HCT116 (cell line): ENCODE measurements at regions not wholly inside any gene's neighbourhood (a gene's known extent, or its start where the extent isn't known, plus 50 kb on each side); places are given as distances from the start of the nearest gene placed in this dataset.

Experiments
- EZH2 ChIP-seq: fragments of 200-600 bp; sonication (generic); IDR thresholded peaks from 2 replicates; pipeline ENCODE4 v1.6.1; 2017; ENCODE audit warnings: antibody characterized with exemption, mixed run types
- EZH2phosphoT487 ChIP-seq: fragments of 200-600 bp; IDR thresholded peaks from 2 replicates; pipeline ENCODE4 v1.6.1; 2018; ENCODE audit warnings: antibody characterized with exemption, borderline replicate concordance
- POLR2A ChIP-seq: IDR thresholded peaks from 2 replicates; pipeline ENCODE4 v1.7.0; 2011; ENCODE audit warnings: borderline replicate concordance; ENCODE audit not compliant: insufficient read depth, insufficient read length; ENCODE audit errors: extremely low read depth
- POLR2AphosphoS5 ChIP-seq: IDR thresholded peaks from 2 replicates; pipeline ENCODE4 v1.6.1; 2011; ENCODE audit warnings: mild to moderate bottlenecking, low read depth, low read length, moderate library complexity
- RAD21 ChIP-seq: IDR thresholded peaks from 2 replicates; pipeline ENCODE4 v1.6.1; 2012; ENCODE audit warnings: low read depth, mild to moderate bottlenecking
- SRF ChIP-seq: IDR thresholded peaks from 2 replicates; pipeline ENCODE4 v1.6.1; 2012; ENCODE audit warnings: low read depth
- YY1 ChIP-seq: IDR thresholded peaks from 2 replicates; pipeline ENCODE4 v1.6.1; 2011; ENCODE audit warnings: low read length, low read depth, moderate library complexity, mild to moderate bottlenecking; ENCODE audit not compliant: insufficient replicate concordance; ENCODE audit errors: extremely low read depth
- ZNF274 ChIP-seq: fragments of 200-500 bp; sonication (Bioruptor generic); IDR thresholded peaks from 2 replicates; pipeline ENCODE4 v1.6.1; 2014; ENCODE audit warnings: mild to moderate bottlenecking, low read depth, low read length, inconsistent platforms
- TF ChIP-seq, protein P1 (sequence below): IDR thresholded peaks from 2 replicates; pipeline ENCODE4 v1.6.1; 2011; ENCODE audit warnings: mild to moderate bottlenecking, low read length, moderate library complexity; ENCODE audit not compliant: insufficient replicate concordance; ENCODE audit errors: extremely low read depth
- TF ChIP-seq, protein P2 (sequence below), 3 experiments: fragments of 200-600 bp in 1 of 3; sonication (generic) in 1 of 3; IDR thresholded peaks in 2 of 3; conservative IDR thresholded peaks in 1 of 3; 2 replicates each; pipeline ENCODE4 v1.5.1; 2012 to 2017; ENCODE audit warnings: low read depth in 2 of 3, low read length in 2 of 3, antibody characterized with exemption in 1 of 3, borderline replicate concordance in 1 of 3, control low read depth in 1 of 3, mild to moderate bottlenecking in 1 of 3, mixed read lengths in 1 of 3, mixed run types in 1 of 3, moderate library complexity in 1 of 3; ENCODE audit not compliant: insufficient read depth in 1 of 3
- TF ChIP-seq, protein P3 (sequence below): IDR thresholded peaks from 2 replicates; pipeline ENCODE4 v1.6.1; 2012
- TF ChIP-seq, protein P4 (sequence below): IDR thresholded peaks from 2 replicates; pipeline ENCODE4 v1.6.1; 2012
- TF ChIP-seq, protein P5 (sequence below): IDR thresholded peaks from 2 replicates; pipeline ENCODE4 v1.6.1; 2012; ENCODE audit warnings: low read depth

GRCh38 chr15:72972362-72972761 lies 79.9 kb upstream of the NEO1 start:
- TF ChIP-seq RAD21: no peak
- TF ChIP-seq, protein P1, sequence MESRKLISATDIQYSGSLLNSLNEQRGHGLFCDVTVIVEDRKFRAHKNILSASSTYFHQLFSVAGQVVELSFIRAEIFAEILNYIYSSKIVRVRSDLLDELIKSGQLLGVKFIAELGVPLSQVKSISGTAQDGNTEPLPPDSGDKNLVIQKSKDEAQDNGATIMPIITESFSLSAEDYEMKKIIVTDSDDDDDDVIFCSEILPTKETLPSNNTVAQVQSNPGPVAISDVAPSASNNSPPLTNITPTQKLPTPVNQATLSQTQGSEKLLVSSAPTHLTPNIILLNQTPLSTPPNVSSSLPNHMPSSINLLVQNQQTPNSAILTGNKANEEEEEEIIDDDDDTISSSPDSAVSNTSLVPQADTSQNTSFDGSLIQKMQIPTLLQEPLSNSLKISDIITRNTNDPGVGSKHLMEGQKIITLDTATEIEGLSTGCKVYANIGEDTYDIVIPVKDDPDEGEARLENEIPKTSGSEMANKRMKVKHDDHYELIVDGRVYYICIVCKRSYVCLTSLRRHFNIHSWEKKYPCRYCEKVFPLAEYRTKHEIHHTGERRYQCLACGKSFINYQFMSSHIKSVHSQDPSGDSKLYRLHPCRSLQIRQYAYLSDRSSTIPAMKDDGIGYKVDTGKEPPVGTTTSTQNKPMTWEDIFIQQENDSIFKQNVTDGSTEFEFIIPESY: no peak
- TF ChIP-seq, protein P2, sequence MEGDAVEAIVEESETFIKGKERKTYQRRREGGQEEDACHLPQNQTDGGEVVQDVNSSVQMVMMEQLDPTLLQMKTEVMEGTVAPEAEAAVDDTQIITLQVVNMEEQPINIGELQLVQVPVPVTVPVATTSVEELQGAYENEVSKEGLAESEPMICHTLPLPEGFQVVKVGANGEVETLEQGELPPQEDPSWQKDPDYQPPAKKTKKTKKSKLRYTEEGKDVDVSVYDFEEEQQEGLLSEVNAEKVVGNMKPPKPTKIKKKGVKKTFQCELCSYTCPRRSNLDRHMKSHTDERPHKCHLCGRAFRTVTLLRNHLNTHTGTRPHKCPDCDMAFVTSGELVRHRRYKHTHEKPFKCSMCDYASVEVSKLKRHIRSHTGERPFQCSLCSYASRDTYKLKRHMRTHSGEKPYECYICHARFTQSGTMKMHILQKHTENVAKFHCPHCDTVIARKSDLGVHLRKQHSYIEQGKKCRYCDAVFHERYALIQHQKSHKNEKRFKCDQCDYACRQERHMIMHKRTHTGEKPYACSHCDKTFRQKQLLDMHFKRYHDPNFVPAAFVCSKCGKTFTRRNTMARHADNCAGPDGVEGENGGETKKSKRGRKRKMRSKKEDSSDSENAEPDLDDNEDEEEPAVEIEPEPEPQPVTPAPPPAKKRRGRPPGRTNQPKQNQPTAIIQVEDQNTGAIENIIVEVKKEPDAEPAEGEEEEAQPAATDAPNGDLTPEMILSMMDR (IDR thresholded peaks at IDR 0.05 in 2 of 3, conservative IDR thresholded peaks at IDR 0.05 in 1 of 3; ENCODE audit: borderline replicate concordance in 1 of 3, insufficient read depth in 1 of 3, low read depth in 2 of 3, low read length in 2 of 3): no peak
- TF ChIP-seq POLR2A: no peak
- no peak for TF ChIP-seq EZH2
- TF ChIP-seq, protein P3, sequence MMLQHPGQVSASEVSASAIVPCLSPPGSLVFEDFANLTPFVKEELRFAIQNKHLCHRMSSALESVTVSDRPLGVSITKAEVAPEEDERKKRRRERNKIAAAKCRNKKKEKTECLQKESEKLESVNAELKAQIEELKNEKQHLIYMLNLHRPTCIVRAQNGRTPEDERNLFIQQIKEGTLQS: no peak
- no peak for TF ChIP-seq EZH2phosphoT487
- TF ChIP-seq, protein P4, sequence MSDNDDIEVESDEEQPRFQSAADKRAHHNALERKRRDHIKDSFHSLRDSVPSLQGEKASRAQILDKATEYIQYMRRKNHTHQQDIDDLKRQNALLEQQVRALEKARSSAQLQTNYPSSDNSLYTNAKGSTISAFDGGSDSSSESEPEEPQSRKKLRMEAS: no peak
- TF ChIP-seq ZNF274: no peak
- no peak for TF ChIP-seq SRF
- TF ChIP-seq YY1: no peak
- no peak for TF ChIP-seq POLR2AphosphoS5
- TF ChIP-seq, protein P5, sequence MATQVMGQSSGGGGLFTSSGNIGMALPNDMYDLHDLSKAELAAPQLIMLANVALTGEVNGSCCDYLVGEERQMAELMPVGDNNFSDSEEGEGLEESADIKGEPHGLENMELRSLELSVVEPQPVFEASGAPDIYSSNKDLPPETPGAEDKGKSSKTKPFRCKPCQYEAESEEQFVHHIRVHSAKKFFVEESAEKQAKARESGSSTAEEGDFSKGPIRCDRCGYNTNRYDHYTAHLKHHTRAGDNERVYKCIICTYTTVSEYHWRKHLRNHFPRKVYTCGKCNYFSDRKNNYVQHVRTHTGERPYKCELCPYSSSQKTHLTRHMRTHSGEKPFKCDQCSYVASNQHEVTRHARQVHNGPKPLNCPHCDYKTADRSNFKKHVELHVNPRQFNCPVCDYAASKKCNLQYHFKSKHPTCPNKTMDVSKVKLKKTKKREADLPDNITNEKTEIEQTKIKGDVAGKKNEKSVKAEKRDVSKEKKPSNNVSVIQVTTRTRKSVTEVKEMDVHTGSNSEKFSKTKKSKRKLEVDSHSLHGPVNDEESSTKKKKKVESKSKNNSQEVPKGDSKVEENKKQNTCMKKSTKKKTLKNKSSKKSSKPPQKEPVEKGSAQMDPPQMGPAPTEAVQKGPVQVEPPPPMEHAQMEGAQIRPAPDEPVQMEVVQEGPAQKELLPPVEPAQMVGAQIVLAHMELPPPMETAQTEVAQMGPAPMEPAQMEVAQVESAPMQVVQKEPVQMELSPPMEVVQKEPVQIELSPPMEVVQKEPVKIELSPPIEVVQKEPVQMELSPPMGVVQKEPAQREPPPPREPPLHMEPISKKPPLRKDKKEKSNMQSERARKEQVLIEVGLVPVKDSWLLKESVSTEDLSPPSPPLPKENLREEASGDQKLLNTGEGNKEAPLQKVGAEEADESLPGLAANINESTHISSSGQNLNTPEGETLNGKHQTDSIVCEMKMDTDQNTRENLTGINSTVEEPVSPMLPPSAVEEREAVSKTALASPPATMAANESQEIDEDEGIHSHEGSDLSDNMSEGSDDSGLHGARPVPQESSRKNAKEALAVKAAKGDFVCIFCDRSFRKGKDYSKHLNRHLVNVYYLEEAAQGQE: no peak
